Activated CD4-positive, alpha-beta T cell treated with anti-CD3 and anti-CD28 coated beads for 1 hour (primary cell): ENCODE measurements at regions not wholly inside any gene's neighbourhood (a gene's known extent, or its start where the extent isn't known, plus 50 kb on each side); places are given as distances from the start of the nearest gene placed in this dataset.

Experiments used
- DNase-seq: peaks from one replicate; pipeline ENCODE4 v3.0.0-alpha.2; 2020

- DNase-seq = no peak
These were observed 80.2 kb upstream of the SERP2 start for GRCh38 chr13:44293374-44293773.

GRCh38 chr13:44293908-44294735 is 79.5 kb upstream of the SERP2 start:
- no peak for DNase-seq

- no peak for DNase-seq
These were observed 78.7 kb upstream of the SERP2 start for GRCh38 chr13:44294876-44295275.

- no peak for DNase-seq
These were observed 76.8 kb upstream of the SERP2 start for GRCh38 chr13:44296856-44297255.

GRCh38 chr13:44298314-44298713 is 75.3 kb upstream of the SERP2 start:
- no peak for DNase-seq

- no peak for DNase-seq
These were observed 74.3 kb upstream of the SERP2 start for GRCh38 chr13:44299152-44299943.

GRCh38 chr13:44300895-44301638 is 72.6 kb upstream of the SERP2 start:
- DNase-seq = no peak

GRCh38 chr13:44301639-44302015 is 72.0 kb upstream of the SERP2 start:
- DNase-seq = no peak

- no peak for DNase-seq
These were observed 71.4 kb upstream of the SERP2 start for GRCh38 chr13:44302233-44302632.

- no peak for DNase-seq
These were observed 70.6 kb upstream of the SERP2 start for GRCh38 chr13:44302940-44303575.

- DNase-seq = no peak
These were observed 69.8 kb upstream of the SERP2 start for GRCh38 chr13:44303681-44304432.

GRCh38 chr13:44304433-44304725 is 69.2 kb upstream of the SERP2 start:
- DNase-seq = no peak

GRCh38 chr13:44305286-44305685 is 68.3 kb upstream of the SERP2 start:
- no peak for DNase-seq

- DNase-seq = no peak
These were observed 67.7 kb upstream of the SERP2 start for GRCh38 chr13:44305917-44306370.

GRCh38 chr13:44306371-44307192 is 67.0 kb upstream of the SERP2 start:
- no peak for DNase-seq

GRCh38 chr13:44307255-44307654 is 66.4 kb upstream of the SERP2 start:
- DNase-seq = no peak

GRCh38 chr13:44307844-44308243 is 65.8 kb upstream of the SERP2 start:
- DNase-seq = no peak

- DNase-seq = no peak
These were observed 65.3 kb upstream of the SERP2 start for GRCh38 chr13:44308352-44308751.

- DNase-seq = no peak
These were observed 63.5 kb upstream of the SERP2 start for GRCh38 chr13:44309794-44310757.
